Ishikawa (cell line): ENCODE measurements at regions not wholly inside any gene's neighbourhood (a gene's known extent, or its start where the extent isn't known, plus 50 kb on each side); places are given as distances from the start of the nearest gene placed in this dataset.

ENCODE experiments used
- CEBPB ChIP-seq: IDR thresholded peaks from 2 replicates; pipeline ENCODE4 v1.6.1; 2012
- EP300 ChIP-seq: IDR thresholded peaks from 2 replicates; pipeline ENCODE4 v1.6.1; 2012; ENCODE audit warnings: borderline replicate concordance
- NFIC ChIP-seq: IDR thresholded peaks from 2 replicates; pipeline ENCODE4 v1.6.1; 2012
- YY1 ChIP-seq: IDR thresholded peaks from 2 replicates; pipeline ENCODE4 v1.6.1; 2012; ENCODE audit warnings: low read depth

GRCh38 chr5:124566875-124567450 lies 179.5 kb downstream of the ZNF608 start:
- TF ChIP-seq NFIC (no peak), EP300 (no peak), YY1 (no peak), CEBPB (no peak)
